ENCODE measurements at regions not wholly inside any gene's neighbourhood (a gene's known extent, or its start where the extent isn't known, plus 50 kb on each side); places are given as distances from the start of the nearest gene placed in this dataset.

- DNase-seq (ENCODE audit: low read depth): no peak
Observed at GRCh38 chr12:42735861-42736361, 146.4 kb upstream of the PRICKLE1 start.

GRCh38 chr12:42733911-42734310 lies 144.4 kb upstream of the PRICKLE1 start:
- DNase-seq (ENCODE audit: low read depth): no peak

More at GRCh38 chr12:42735861-42736361, 146.4 kb upstream of the PRICKLE1 start:
- no peak for TF ChIP-seq CTCF (conservative IDR thresholded peaks at IDR 0.05; ENCODE audit: low read depth, low read length)
- no peak overlapping the region for H3K4me3 ChIP-seq (ENCODE audit: low read depth, low read length)

GRCh38 chr12:42732908-42733411 lies 143.4 kb upstream of the PRICKLE1 start:
- DNase-seq (ENCODE audit: low read depth): no peak
- H3K4me3 ChIP-seq (ENCODE audit: low read depth, low read length): no peak overlapping the region
- no peak for TF ChIP-seq CTCF (conservative IDR thresholded peaks at IDR 0.05; ENCODE audit: low read depth, low read length)

More at GRCh38 chr12:42733911-42734310, 144.4 kb upstream of the PRICKLE1 start:
- no peak for TF ChIP-seq CTCF (conservative IDR thresholded peaks at IDR 0.05; ENCODE audit: low read depth, low read length)
- no peak overlapping the region for H3K4me3 ChIP-seq (ENCODE audit: low read depth, low read length)

GRCh38 chr12:42730291-42730690 lies 140.7 kb upstream of the PRICKLE1 start:
- DNase-seq (ENCODE audit: low read depth): no peak
- no peak for TF ChIP-seq CTCF (conservative IDR thresholded peaks at IDR 0.05; ENCODE audit: low read depth, low read length)
- H3K4me3 ChIP-seq (ENCODE audit: low read depth, low read length): no peak overlapping the region

- TF ChIP-seq CTCF (conservative IDR thresholded peaks at IDR 0.05; ENCODE audit: low read depth, low read length): no peak
Observed at GRCh38 chr12:42729535-42729900, 140.0 kb upstream of the PRICKLE1 start.

GRCh38 chr12:42728770-42729534 lies 139.4 kb upstream of the PRICKLE1 start:
- DNase-seq (ENCODE audit: low read depth): no peak

More at GRCh38 chr12:42729535-42729900, 140.0 kb upstream of the PRICKLE1 start:
- no peak overlapping the region for H3K4me3 ChIP-seq (ENCODE audit: low read depth, low read length)
- no peak for DNase-seq (ENCODE audit: low read depth)

More at GRCh38 chr12:42728770-42729534, 139.4 kb upstream of the PRICKLE1 start:
- H3K4me3 ChIP-seq (ENCODE audit: low read depth, low read length): no peak overlapping the region
- no peak for TF ChIP-seq CTCF (conservative IDR thresholded peaks at IDR 0.05; ENCODE audit: low read depth, low read length)
